Thyroid gland (tissue), 4 donors: ENCODE measurements at regions not wholly inside any gene's neighbourhood (a gene's known extent, or its start where the extent isn't known, plus 50 kb on each side); places are given as distances from the start of the nearest gene placed in this dataset.

Experiments used
- DNase-seq, 2 donors: peaks; one replicate each; pipeline ENCODE4 v3.0.0-alpha.2; 2019
- H3K27ac ChIP-seq, 3 donors: fragments of 200-600 bp; sonication (generic); 1 replicate in 2 of 3; 2 replicates in 1 of 3; pipeline ENCODE4 v1.5.1; 2016 to 2019; ENCODE audit warnings: mild to moderate bottlenecking in 1 of 3, moderate library complexity in 1 of 3
- H3K27me3 ChIP-seq: fragments of 200-600 bp; sonication (generic); one replicate; pipeline ENCODE4 v1.5.1; 2019
- H3K36me3 ChIP-seq, 2 donors: fragments of 200-600 bp; sonication (generic); one replicate each; pipeline ENCODE4 v1.5.1; 2016 to 2019
- H3K4me1 ChIP-seq, 2 donors: fragments of 200-600 bp; sonication (generic); one replicate each; pipeline ENCODE4 v1.5.1; 2017 to 2019
- H3K4me3 ChIP-seq, 3 donors: fragments of 200-600 bp; sonication (generic); replicated peaks in 1 of 3; 1 replicate in 2 of 3; 2 replicates in 1 of 3; pipeline ENCODE4 v1.5.1; 2016; ENCODE audit warnings: mild to moderate bottlenecking in 1 of 3
- H3K9me3 ChIP-seq: fragments of 200-600 bp; sonication (generic); one replicate; pipeline ENCODE4 v1.5.1; 2017
- CTCF ChIP-seq, 6 experiments: fragments of 200-600 bp in 3 of 6; fragments of 450-650 bp in 3 of 6; sonication (generic) in 3 of 6; IDR thresholded peaks; one replicate each; pipeline ENCODE4 v1.5.1; 2016 to 2019; ENCODE audit warnings: antibody characterized with exemption in 6 of 6, mild to moderate bottlenecking in 2 of 6, inconsistent platforms in 1 of 6, moderate library complexity in 1 of 6
- POLR2A ChIP-seq, 2 donors: fragments of 450-650 bp; IDR thresholded peaks; one replicate each; pipeline ENCODE4 v1.6.1; 2017; ENCODE audit warnings: antibody characterized with exemption in 2 of 2, mild to moderate bottlenecking in 2 of 2, moderate library complexity in 1 of 2
- WGBS, 2 donors: methylation state at CpG; one replicate each; pipeline ENCODE4 v1.1.5; 2017; 5-methylcytosine and 5-hydroxymethylcytosine counted together
- intact Hi-C: fragments of 100-400 bp; cut with DNase I; formaldehyde crosslinking; loops from one replicate; pipeline ENCODE4 v1.15.1; 2023

GRCh38 chr1:163604321-163604720 lies 282.6 kb downstream of the NUF2 start:
- intact Hi-C loops, result no loop called here
- DNase-seq, result no peak
- 90 to 91% methylated on average over 6 of the region's 6 CpGs for WGBS, 2 donors
- Histone ChIP-seq H3K27ac (no peak overlapping the region), H3K4me1 (no peaks in the 10 kb centered on the region), H3K4me3 (no peak overlapping the region), H3K27me3 (no peaks in the 10 kb centered on the region), H3K36me3 (no peaks in the 10 kb centered on the region), H3K9me3 (no peaks in the 10 kb centered on the region)
- TF ChIP-seq CTCF (IDR thresholded peaks at IDR 0.05), result no peak
- no peak for TF ChIP-seq POLR2A (IDR thresholded peaks at IDR 0.05)

- H3K27ac ChIP-seq, result no peak overlapping the region
- WGBS, 2 donors, result 81 to 85% methylated on average over 3 of the region's 3 CpGs
- no peaks in the 10 kb centered on the region for H3K36me3 ChIP-seq
- H3K9me3 ChIP-seq, result no peaks in the 10 kb centered on the region
- no peaks in the 10 kb centered on the region for H3K27me3 ChIP-seq
- intact Hi-C loops, result no loop called here
- TF ChIP-seq POLR2A (IDR thresholded peaks at IDR 0.05) (no peak), CTCF (IDR thresholded peaks at IDR 0.05) (no peak)
- no peak for DNase-seq
- no peaks in the 10 kb centered on the region for H3K4me1 ChIP-seq
- H3K4me3 ChIP-seq, result no peak overlapping the region
These were observed 283.1 kb downstream of the NUF2 start for GRCh38 chr1:163604896-163605295.

- H3K36me3 ChIP-seq, result no peaks in the 10 kb centered on the region
- no peak overlapping the region for H3K27ac ChIP-seq
- no peak for DNase-seq
- H3K4me3 ChIP-seq, result no peak overlapping the region
- intact Hi-C loops, result no loop called here
- no peak for TF ChIP-seq CTCF (IDR thresholded peaks at IDR 0.05)
- no peak for TF ChIP-seq POLR2A (IDR thresholded peaks at IDR 0.05)
- H3K9me3 ChIP-seq, result no peaks in the 10 kb centered on the region
- H3K27me3 ChIP-seq, result no peaks in the 10 kb centered on the region
- no peaks in the 10 kb centered on the region for H3K4me1 ChIP-seq
- WGBS, 2 donors, result 97 to 98% methylated on average over 2 of the region's 2 CpGs
These were observed 287.2 kb downstream of the NUF2 start for GRCh38 chr1:163608979-163609378.

GRCh38 chr1:163609858-163610257 lies 288.1 kb downstream of the NUF2 start:
- Histone ChIP-seq H3K27me3 (no peaks in the 10 kb centered on the region), H3K4me3 (no peak overlapping the region), H3K27ac (no peak overlapping the region), H3K9me3 (no peaks in the 10 kb centered on the region), H3K4me1 (no peaks in the 10 kb centered on the region), H3K36me3 (no peaks in the 10 kb centered on the region)
- intact Hi-C loops, result no loop called here
- TF ChIP-seq POLR2A (IDR thresholded peaks at IDR 0.05) (no peak), CTCF (IDR thresholded peaks at IDR 0.05) (no peak)
- no peak for DNase-seq
- 61 to 67% methylated on average over 4 of the region's 4 CpGs for WGBS, 2 donors

- intact Hi-C loops, result no loop called here
These were observed 288.7 kb downstream of the NUF2 start for GRCh38 chr1:163610486-163610885.

More at GRCh38 chr1:163610486-163610885, 288.7 kb downstream of the NUF2 start:
- Histone ChIP-seq H3K27me3 (no peaks in the 10 kb centered on the region), H3K4me1 (no peaks in the 10 kb centered on the region), H3K27ac (no peak overlapping the region), H3K9me3 (no peaks in the 10 kb centered on the region), H3K4me3 (no peak overlapping the region), H3K36me3 (no peaks in the 10 kb centered on the region)
- WGBS, 2 donors, result 85 to 90% methylated on average over 4 of the region's 4 CpGs
- TF ChIP-seq POLR2A (IDR thresholded peaks at IDR 0.05) (no peak), CTCF (IDR thresholded peaks at IDR 0.05) (no peak)
- DNase-seq, result no peak
